ENCODE measurements at regions not wholly inside any gene's neighbourhood (a gene's known extent, or its start where the extent isn't known, plus 50 kb on each side); places are given as distances from the start of the nearest gene placed in this dataset.

DNA sequence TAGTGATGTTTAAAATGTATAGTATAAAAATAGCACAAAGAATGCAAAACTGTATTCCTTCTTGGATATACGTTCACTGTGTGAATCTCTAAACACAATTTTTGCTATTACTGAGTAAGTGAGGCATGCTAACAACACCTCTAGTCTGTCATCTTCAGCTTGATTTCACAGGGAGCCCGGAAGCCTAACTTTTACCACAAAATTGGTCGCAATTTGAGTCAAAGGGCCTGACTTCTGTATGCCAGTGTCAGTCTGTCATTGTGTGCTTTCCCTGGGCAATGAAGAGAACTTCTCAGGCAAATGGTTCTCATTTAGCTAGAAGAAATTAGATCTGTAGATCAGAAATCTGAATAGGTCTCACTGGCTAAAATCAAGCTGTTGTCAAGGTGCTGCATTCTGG lies 1059.5 kb downstream of the FAM181B start:
- TF ChIP-seq MAX (IDR thresholded peaks at IDR 0.05; ENCODE audit: insufficient read depth, insufficient read length) (no peak), EZH2 (IDR thresholded peaks at IDR 0.05; ENCODE audit: borderline replicate concordance, low read depth, low read length, severe bottlenecking) (no peak), MYC (IDR thresholded peaks at IDR 0.05; ENCODE audit: low read depth, low read length) (no peak), GATA2 (IDR thresholded peaks at IDR 0.05; ENCODE audit: insufficient read depth, insufficient read length, low read depth, low read length) (no peak), POLR2A (IDR thresholded peaks at IDR 0.05; ENCODE audit: low read depth, low read length) (no peak), POLR2AphosphoS5 (IDR thresholded peaks at IDR 0.05; ENCODE audit: insufficient read depth, low read depth, low read length) (no peak), JUN (IDR thresholded peaks at IDR 0.05; ENCODE audit: borderline replicate concordance, insufficient read depth, insufficient read length, low read depth) (no peak), FOS (IDR thresholded peaks at IDR 0.05; ENCODE audit: borderline replicate concordance, insufficient read depth, low read length) (no peak)
- TF ChIP-seq, protein P1, sequence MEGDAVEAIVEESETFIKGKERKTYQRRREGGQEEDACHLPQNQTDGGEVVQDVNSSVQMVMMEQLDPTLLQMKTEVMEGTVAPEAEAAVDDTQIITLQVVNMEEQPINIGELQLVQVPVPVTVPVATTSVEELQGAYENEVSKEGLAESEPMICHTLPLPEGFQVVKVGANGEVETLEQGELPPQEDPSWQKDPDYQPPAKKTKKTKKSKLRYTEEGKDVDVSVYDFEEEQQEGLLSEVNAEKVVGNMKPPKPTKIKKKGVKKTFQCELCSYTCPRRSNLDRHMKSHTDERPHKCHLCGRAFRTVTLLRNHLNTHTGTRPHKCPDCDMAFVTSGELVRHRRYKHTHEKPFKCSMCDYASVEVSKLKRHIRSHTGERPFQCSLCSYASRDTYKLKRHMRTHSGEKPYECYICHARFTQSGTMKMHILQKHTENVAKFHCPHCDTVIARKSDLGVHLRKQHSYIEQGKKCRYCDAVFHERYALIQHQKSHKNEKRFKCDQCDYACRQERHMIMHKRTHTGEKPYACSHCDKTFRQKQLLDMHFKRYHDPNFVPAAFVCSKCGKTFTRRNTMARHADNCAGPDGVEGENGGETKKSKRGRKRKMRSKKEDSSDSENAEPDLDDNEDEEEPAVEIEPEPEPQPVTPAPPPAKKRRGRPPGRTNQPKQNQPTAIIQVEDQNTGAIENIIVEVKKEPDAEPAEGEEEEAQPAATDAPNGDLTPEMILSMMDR (IDR thresholded peaks at IDR 0.05; ENCODE audit: extremely low read depth in 1 of 2, insufficient read depth in 1 of 2, low read depth in 1 of 2, low read length in 2 of 2): no peak
